ENCODE measurements at regions not wholly inside any gene's neighbourhood (a gene's known extent, or its start where the extent isn't known, plus 50 kb on each side); places are given as distances from the start of the nearest gene placed in this dataset.

DNA sequence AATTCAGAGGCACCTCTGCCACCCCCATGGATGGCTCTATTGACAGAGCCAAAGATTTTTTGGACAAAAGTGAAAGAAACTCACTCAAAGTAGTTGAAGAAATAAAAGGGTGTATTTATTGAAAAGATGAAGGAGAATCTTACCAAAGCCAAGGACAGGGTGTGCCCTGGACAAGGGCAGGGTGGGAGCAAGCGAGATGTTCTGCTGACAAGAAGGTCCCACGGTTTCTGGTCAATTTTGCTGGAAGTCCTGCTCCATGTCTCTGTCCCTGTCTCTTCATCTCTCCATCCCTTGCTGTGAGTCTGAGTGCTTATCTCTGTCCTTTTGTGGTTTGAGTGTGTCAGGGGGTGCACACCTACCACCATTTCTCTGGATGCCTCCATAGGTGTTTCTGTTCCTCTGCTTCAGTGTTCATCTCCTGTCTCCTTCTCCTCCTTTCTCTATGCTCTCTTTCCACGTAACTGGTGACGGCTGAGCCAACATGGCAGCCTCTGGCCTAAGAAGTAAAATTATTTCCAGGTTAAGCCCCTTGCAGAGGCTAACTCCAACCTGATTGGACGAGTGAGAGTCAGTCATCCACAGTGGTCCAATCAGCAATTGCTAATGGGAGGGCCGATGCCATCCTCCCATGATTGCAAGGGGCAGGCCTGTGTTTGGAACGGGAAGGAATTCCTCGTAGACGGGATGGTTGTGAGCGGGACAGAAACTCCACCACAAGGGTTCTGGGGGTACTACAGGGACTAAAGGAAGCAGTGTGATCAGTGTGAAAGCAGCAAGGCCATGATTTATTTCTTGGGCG is 502.1 kb upstream of the CDH4 start:
- DNase-seq (ENCODE audit: low read depth, low spot score) = no peak

DNA sequence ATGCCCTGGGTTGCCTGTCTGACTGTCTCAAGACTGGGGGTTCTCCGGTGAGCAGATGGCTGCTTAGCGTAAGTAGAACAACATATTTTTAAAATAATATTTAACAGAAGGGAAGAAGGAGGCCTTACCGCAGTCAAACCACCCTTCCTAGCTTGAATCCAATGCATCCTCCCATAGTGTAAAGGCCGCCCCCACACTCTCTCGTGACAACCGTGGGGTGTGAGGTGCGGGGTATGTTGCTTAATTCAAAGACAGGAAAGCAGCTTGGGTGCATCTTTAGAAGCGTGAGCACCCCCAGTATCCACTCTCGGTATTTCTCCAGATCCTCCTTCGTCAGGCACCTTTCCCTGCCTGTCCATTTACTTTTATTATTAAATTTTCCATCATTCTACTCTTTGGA is 501.2 kb upstream of the CDH4 start:
- no peak for DNase-seq (ENCODE audit: low read depth, low spot score)

GRCh38 chr20:60751826-60752225 is 500.2 kb upstream of the CDH4 start:
- no peak for DNase-seq (ENCODE audit: low read depth, low spot score)

- DNase-seq (ENCODE audit: low read depth, low spot score) = no peak
Observed at GRCh38 chr20:60752741-60753420, 499.2 kb upstream of the CDH4 start.

DNA sequence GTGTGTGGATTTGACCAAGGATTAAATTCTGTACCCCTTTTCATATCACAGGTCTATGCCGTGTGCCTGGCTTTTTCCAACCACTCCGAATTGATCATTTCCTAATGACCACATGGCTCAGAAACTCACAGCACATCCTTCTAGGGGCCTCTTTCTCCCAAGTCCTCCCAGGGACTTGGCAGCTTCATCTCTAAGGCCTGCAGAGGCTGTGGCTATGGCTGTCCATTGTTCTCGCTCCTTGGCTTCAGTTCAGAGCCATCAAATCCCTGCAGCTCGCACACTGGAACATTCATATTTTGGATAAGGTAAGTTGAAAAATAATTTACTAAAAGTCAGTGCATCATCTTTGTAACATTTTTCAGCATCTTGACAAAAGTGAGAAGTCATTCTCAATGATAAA is 497.2 kb upstream of the CDH4 start:
- DNase-seq (ENCODE audit: low read depth, low spot score) = no peak

- DNase-seq (ENCODE audit: low read depth, low spot score) = no peak
Observed at GRCh38 chr20:60759651-60760050, 492.4 kb upstream of the CDH4 start.

DNA sequence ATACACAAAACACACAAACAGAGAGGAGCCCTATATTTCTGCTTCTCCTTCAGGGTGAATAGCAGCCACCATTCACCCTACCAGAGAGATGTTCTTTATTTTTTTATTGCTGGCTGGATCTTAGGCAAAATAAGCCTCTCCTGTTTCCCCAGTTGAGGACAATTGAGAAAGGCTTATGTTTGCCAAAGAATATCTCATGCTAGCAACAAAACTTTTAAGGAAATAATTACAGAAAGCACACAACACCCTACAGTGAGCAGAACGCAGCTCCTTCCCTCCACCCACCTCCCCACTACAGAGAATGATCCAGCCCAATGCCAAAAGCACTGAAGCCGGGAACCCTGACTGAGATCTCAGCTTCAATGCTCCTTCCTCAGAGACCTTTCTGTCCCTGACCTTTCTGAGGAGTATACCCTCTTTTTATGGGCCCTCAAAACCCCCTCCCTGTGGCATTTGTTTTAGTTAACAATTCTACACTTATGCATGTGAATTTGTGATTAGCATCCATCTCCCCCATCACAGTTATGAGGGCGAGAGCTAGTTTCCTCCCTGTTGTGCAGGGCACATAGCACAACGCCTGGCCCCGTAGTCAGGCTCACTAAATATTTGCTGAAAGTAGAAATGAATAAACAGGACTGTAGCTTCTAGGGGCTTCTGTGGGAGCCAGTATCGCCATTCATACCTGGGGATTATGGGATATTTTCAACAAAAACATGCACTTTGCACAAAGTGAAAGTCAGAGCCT is 491.6 kb upstream of the CDH4 start:
- DNase-seq (ENCODE audit: low read depth, low spot score) = no peak

DNA sequence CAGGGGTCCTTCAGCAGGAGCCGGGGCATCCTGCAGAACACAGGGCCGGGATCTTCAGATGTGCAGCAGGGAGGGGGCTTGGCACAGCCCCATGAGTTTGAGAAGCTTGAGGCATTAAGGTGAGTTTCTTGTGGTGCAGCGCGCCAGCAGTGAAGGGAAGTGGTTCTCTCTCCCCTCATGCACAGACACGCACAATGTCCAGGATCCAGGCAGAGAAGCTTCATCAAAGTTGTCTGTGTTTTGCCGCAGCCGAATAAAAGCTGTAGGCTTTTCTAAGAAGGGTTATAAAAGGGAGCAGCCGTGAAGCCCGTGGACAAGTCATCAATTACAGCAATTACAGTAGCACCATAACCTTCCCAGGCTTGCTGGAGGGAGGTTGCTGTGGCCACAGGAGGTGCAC is 491.0 kb upstream of the CDH4 start:
- no peak for DNase-seq (ENCODE audit: low read depth, low spot score)

DNA sequence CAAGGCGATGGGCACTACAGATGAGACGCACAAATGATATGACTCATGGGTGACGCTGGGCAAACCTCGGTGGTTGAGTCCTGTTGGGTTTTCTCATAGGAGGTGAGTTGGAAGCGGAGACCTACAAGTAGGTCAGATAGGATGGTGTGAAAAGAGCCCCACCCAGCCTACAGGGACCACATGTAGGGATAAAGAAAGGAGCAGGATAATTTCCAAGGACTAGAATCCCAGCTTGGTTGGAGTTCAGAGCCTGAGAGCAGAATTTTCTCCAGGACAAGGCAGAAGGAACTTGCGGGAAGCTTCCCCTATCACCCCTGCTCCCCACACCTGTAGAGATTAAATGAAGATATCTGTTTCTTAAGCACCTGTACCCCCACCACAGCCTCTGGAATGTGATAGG is 489.7 kb upstream of the CDH4 start:
- DNase-seq (ENCODE audit: low read depth, low spot score) = no peak

DNA sequence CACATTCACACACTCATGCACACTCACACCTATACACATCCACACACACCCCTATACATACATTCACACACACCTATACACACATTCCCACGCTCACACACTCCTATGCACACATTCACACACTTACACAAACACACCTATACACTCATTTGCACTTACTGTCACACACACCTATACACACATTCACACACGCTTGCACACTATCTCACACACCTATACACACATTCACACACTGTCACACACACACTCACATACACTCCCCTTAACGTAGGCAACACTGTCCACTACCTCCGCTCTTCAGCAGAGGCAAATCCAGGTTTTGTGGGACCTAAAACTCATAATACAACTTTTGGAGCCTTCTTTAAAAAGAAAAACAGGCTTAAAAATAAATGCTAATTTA is 487.7 kb upstream of the CDH4 start:
- DNase-seq (ENCODE audit: low read depth, low spot score) = no peak

- DNase-seq (ENCODE audit: low read depth, low spot score) = no peak
Observed at GRCh38 chr20:60764771-60765170, 487.3 kb upstream of the CDH4 start.

DNA sequence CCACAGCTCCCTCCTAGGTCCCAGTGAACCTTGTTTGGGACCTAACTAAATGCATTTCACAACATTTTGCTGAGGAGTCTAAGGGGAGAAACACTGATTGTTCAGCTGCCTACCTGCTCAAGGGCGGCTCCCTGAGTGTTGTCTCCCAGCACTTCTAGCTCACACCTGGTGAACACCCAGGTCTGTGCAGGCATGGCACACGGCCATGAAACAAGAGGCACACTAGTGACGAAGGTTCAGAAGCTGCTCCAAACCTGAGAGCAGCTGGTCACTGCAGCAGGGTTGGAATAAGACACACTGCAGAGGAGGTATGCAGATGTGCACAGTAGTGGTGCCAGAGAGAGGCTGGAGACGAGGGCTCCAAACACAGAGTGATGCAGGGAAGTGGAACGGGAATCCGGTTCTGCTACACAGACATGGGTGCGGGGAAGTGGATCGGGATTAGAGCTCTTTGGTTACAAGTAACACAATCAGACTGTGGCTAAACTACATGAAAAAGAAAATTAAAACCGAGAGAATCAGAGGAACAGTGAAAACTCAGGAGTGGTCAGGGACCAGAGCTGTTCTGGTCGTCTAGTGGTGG is 486.1 kb upstream of the CDH4 start:
- DNase-seq (ENCODE audit: low read depth, low spot score) = no peak

DNA sequence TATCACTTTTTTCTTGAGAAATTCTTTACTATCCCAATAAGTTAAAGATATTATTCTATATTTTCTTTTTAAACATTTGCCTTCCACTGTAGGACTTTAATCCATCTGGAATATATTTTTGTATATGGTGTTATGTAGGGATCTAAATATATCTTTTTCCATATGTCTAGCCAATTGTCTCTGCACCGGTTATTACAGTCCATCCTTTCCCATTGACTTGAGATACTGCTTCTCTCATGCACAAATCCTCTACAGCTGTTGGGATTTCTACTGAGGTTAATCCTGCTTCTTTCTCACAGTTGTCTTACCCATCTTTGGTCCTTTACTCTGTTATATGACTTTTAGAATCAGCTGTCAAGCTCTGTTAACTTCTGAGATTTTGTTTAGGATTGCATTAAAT is 483.8 kb upstream of the CDH4 start:
- no peak for DNase-seq (ENCODE audit: low read depth, low spot score)

GRCh38 chr20:60780388-60781025 is 471.6 kb upstream of the CDH4 start:
- DNase-seq (ENCODE audit: low read depth, low spot score) = no peak

- DNase-seq (ENCODE audit: low read depth, low spot score) = no peak
Observed at GRCh38 chr20:60782959-60783625, 469.0 kb upstream of the CDH4 start.

GRCh38 chr20:60785301-60785700 is 466.8 kb upstream of the CDH4 start:
- DNase-seq (ENCODE audit: low read depth, low spot score) = no peak

DNA sequence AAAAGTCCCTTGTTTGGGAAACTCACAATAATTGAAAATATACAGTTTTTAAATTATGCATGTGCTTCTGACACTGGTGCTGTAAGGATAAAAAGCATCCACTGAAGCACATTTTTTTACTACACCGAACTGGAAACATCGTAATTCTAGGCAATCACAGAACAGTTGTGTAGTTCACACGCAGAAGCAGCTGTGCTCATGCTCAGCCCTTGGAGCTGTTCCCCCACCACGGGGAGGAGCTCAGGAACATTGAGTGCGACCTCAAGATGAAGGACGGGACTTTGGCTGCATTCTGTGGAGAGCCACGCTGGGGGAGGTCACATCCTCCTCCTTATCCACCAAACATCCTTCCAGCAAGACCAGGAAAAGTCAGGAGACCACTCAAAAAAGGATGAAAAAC is 466.3 kb upstream of the CDH4 start:
- no peak for DNase-seq (ENCODE audit: low read depth, low spot score)

GRCh38 chr20:60786686-60787217 is 465.3 kb upstream of the CDH4 start:
- DNase-seq (ENCODE audit: low read depth, low spot score) = no peak

DNA sequence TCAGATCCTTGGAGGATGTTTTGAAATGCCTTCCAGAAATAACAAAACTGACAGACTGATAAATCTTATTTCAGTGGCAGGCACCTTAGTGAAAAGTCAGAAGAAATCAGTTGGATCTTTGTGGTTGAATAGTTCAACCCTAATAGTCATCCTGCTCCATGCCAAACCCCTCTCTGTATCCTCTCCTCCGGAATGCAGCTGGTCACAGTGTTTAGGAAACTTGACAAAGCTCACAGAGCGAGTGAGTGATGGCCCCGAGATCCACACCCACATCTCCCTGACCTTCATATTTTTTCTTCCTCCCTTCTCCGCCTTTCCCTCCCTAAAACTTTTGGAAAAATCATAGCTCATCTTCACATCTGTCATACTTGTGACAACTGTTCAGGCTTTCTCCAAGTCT is 464.8 kb upstream of the CDH4 start:
- no peak for DNase-seq (ENCODE audit: low read depth, low spot score)

DNA sequence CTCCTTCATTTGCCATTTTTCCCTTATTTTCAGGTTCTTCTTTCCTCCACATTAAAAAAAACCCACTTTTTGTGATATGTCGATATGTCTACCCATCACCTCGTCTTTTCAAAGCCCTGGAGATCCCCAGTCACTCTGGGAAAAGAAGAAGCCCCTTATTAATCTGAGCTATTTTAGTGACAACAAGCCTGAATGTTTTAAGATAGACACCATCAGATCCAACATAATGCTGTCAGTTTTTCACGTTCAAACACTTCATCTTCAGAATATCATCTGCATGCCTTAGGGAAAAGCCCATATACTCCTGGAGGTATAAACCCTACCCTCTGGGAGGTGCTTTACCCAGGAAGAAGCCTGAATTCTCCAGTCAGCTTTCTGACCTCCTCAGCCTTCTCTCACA is 464.0 kb upstream of the CDH4 start:
- DNase-seq (ENCODE audit: low read depth, low spot score) = no peak

DNA sequence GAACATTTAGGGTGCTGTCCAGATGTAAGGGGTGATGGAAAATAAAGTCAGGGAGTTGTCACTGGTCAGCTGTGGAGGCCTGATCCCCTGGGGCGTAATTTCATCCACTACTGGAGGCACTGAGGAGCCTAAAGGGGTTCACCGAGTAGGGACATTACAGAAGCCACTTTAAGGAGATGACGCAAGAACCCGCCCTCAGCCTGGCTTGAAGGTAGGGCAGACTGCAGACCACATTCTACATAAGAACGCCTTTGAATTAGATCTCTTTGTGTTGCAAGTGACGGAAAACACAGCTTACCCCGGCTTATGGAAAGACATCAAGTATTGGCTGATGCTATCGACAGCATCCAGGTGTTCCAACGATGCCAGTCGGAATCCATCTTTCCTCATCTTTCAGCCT is 462.7 kb upstream of the CDH4 start:
- no peak for DNase-seq (ENCODE audit: low read depth, low spot score)
